ENCODE measurements at regions not wholly inside any gene's neighbourhood (a gene's known extent, or its start where the extent isn't known, plus 50 kb on each side); places are given as distances from the start of the nearest gene placed in this dataset.
"Not testable (repeated sequence)": the region's sequence is repeated elsewhere in the genome, so short reads cannot be mapped to it uniquely, and the experiment has no call there.

GRCh38 chr1:227508431-227508830, 54.9 kb upstream of the ZNF678 start:
- no peak for DNase-seq (ENCODE audit: low read depth in 2 of 2)

- not testable (repeated sequence) for DNase-seq (ENCODE audit: low read depth in 2 of 2)
These were observed 56.6 kb upstream of the ZNF678 start for GRCh38 chr1:227506490-227507393.

- DNase-seq (ENCODE audit: low read depth in 2 of 2) = not testable (repeated sequence)
These were observed 67.3 kb upstream of the ZNF678 start for GRCh38 chr1:227496045-227496444.

- DNase-seq (ENCODE audit: low read depth in 2 of 2) = not testable (repeated sequence)
These were observed 69.3 kb upstream of the ZNF678 start for GRCh38 chr1:227493863-227494551.

- no peak for DNase-seq (ENCODE audit: low read depth in 2 of 2)
These were observed 72.9 kb upstream of the ZNF678 start for GRCh38 chr1:227490478-227490877.

GRCh38 chr1:227490001-227490400, 73.4 kb upstream of the ZNF678 start:
- DNase-seq (ENCODE audit: low read depth in 2 of 2) = no peak

- no peak for DNase-seq (ENCODE audit: low read depth in 2 of 2)
These were observed 73.8 kb upstream of the ZNF678 start for GRCh38 chr1:227489572-227489971.

GRCh38 chr1:227487606-227488005, 75.8 kb upstream of the ZNF678 start:
- no peak for DNase-seq (ENCODE audit: low read depth in 2 of 2)

- no peak for DNase-seq (ENCODE audit: low read depth in 2 of 2)
These were observed 76.8 kb upstream of the ZNF678 start for GRCh38 chr1:227486559-227486958.

GRCh38 chr1:227482023-227482299, 81.4 kb upstream of the ZNF678 start:
- no peak for DNase-seq (ENCODE audit: low read depth in 2 of 2)

- DNase-seq (ENCODE audit: low read depth in 2 of 2) = not testable (repeated sequence)
These were observed 89.3 kb upstream of the ZNF678 start for GRCh38 chr1:227474072-227474471.

- no peak for DNase-seq (ENCODE audit: low read depth in 2 of 2)
These were observed 90.6 kb upstream of the ZNF678 start for GRCh38 chr1:227472772-227473171.

GRCh38 chr1:227470688-227471087, 92.7 kb upstream of the ZNF678 start:
- DNase-seq (ENCODE audit: low read depth in 2 of 2) = no peak

- no peak for DNase-seq (ENCODE audit: low read depth in 2 of 2)
These were observed 93.6 kb upstream of the ZNF678 start for GRCh38 chr1:227469708-227470107.

- DNase-seq (ENCODE audit: low read depth in 2 of 2) = no peak
These were observed 97.2 kb upstream of the ZNF678 start for GRCh38 chr1:227466039-227466645.

GRCh38 chr1:227465256-227465655, 98.1 kb upstream of the ZNF678 start:
- no peak for DNase-seq (ENCODE audit: low read depth in 2 of 2)

- no peak for DNase-seq (ENCODE audit: low read depth in 2 of 2)
These were observed 103.4 kb upstream of the ZNF678 start for GRCh38 chr1:227459977-227460376.

- DNase-seq (ENCODE audit: low read depth in 2 of 2) = no peak
These were observed 104.0 kb upstream of the ZNF678 start for GRCh38 chr1:227459326-227459841.

- DNase-seq (ENCODE audit: low read depth in 2 of 2) = no peak
These were observed 108.7 kb upstream of the ZNF678 start for GRCh38 chr1:227454686-227455085.

- DNase-seq (ENCODE audit: low read depth in 2 of 2) = no peak
These were observed 109.6 kb upstream of the ZNF678 start for GRCh38 chr1:227453631-227454355.

GRCh38 chr1:227451954-227452353, 111.4 kb upstream of the ZNF678 start:
- no peak for DNase-seq (ENCODE audit: low read depth in 2 of 2)

- DNase-seq (ENCODE audit: low read depth in 2 of 2) = no peak
These were observed 112.3 kb upstream of the ZNF678 start for GRCh38 chr1:227451057-227451456.

Measured in fibroblast of skin of left quadriceps (primary cell).